HG02759 (cell line): ENCODE measurements at regions not wholly inside any gene's neighbourhood (a gene's known extent, or its start where the extent isn't known, plus 50 kb on each side); places are given as distances from the start of the nearest gene placed in this dataset.
"Not testable (repeated sequence)": the region's sequence is repeated elsewhere in the genome, so short reads cannot be mapped to it uniquely, and the experiment has no call there.

Experiments
- ATAC-seq: cut with Tn5 transposase; IDR thresholded peaks from one replicate; pipeline ENCODE4 v1.9.1; 2021; ENCODE audit warnings: mild to moderate bottlenecking, moderate library complexity; ENCODE audit not compliant: unreplicated experiment

DNA sequence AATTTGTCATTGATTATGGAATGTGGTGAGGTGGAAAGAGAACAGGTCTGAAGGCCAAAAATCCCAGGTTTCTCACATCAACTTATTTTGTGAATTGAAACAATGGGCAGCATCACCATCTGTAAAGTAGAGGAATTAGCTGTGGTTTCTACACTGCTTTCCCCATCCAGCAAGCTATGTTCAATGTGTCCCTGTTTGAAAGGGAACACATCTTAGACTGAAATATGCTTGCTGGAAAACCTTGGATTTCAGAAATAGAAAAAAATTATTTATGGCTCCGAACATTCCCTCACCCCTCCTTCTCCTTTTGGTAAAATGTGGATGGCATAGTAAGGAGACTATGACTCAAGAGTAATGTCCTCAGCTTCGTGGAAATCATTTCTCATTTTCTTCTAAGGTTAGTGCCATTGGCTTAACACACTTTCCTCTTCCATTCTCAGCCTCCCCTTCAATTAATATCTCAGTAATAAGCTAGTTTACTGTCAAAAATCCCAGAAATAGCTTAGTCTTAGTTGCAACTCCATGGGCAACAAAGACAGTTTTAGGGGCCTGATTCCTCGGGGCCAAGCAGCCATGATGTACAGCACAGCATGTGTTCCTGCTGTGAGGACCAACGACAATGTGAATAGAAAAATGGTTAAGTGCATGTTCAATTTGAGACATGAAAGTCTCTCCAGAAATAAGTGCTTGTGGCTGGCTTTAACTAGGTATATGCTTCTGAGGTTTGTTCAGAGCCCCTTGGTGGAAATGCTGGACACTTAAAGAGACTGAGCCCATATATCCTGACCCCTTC is 205.8 kb upstream of the SLC38A2 start:
- no peak for ATAC-seq

DNA sequence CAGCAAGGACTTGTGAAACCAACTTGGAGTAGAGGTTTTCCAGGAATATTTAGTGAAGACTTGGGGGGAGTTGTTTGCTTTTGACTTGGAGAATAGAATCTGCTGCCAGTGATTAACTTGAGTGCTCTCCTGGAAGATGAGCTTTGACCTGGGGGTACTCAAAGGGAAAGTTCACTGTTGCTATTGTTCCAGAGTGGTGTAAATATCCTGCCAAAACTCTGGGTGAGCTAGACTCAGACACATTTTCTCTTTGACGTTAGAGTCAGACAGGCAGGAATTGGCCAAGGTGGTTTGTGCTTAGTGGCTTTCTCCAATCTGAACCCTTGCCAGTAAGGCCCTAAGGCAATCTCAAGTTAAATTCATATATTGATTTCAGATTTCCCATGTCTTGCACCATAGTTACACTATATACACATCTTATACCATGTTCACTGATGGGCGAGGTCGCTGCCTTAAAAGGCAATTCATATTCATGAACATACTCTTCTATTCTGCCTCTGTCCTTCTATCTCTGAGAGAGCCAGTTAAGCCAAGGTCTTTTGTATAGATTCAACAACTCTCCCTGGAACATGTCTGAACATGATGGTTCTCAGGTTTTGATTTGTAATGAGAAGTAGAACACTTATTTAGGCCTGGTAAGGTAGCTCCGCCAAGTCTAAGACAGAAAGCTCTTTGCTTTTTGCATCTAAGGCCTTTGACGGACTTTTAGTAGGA is 204.6 kb upstream of the SLC38A2 start:
- no peak for ATAC-seq

DNA sequence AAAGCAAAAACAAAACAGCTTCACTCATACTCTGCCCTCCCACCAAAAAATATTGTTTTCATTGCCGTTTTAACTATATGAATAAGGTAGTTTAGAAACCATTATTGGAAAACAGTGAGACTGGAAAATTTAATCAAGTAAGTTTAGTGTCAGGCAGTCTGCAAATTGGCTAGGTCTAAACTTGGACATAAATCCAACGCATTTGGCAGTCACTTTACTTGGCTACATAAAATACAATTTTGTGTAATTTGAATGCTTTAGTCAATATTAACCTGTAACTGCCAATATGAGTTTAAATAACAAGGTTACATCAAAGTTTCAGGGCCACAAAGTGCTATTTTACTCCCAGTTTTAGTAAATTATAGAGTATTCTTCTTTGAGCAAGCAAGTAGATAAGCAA is 202.3 kb upstream of the SLC38A2 start:
- ATAC-seq = no peak

GRCh38 chr12:46573347-46573658 is 200.7 kb upstream of the SLC38A2 start:
- no peak for ATAC-seq

DNA sequence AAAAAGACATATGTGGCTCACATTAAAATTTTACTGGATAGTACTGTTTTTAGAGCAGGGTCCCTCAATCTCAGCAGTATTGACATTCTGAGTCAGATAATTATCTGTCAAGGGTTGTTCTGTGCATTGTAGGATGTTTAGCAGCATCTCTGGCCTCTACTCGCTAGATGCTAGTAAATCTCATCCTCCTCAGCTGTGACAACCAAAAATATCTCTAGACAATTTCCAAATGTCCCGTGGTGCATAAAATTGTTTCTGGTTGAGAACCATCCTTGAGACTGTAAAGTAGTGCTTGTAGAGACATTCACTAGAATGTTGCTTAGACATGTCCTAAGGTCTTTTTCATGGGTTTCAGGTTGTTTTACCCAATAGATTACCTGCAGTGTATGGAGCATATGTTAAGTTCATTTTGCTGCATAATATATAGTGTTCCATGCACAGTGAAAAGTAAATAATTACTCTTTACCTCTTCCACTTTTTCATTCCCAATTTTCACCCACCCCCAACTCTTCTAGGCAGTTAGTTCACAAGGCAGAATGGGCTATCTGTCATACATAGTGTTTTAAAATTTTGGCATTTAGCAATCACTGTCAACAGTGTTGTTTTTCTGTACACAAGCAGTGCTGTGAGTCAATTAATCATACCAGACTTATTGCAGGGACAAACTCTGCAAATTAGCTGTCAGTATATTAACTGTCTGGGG is 200.2 kb upstream of the SLC38A2 start:
- no peak for ATAC-seq

DNA sequence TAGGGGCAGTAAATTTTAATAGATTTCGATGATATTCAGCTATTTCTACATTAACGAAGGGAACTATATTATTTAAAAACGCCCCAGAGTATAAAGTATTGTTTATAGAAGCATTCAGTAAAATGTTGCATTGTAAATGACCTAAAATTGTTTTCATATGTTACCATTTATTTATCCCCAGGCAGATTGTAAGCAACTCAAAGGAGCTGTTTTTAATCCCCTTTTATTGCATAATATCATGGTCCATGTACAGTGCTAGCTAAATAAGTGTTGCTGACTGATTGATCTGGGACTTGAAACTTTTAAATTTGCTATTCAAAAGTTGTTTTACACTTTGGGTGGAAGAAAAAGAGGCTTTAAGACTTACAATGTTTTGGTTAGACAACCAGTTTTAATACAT is 199.0 kb upstream of the SLC38A2 start:
- ATAC-seq = no peak

DNA sequence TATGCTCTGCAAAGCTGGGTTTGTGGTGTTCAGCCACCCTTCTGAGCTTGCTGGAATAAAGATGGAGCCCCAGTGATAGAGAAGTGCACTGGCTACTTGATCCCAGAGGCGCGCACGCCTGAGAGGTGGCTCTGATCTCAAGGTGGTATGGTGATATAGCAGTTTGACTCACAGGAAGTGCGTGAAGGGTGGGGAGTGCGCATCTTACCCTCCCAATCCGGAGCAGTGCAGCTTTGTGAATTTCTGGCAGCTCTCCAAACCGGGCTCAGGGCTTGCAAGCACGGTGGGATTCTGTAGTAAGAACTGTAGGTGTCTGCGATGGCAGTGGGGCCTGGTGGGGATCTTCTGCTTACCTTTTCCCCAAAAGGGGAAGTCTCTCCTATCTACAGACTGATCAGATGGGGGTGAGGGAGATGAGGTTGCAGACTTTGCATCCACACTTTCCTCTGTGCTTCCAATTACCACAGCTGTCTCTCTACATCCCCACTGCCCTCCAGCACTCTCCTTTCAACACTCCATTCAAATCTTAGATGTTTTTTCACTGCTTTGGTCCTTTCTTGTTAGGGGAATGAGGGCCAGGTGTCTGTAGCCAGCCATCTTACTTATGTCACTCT is 197.4 kb upstream of the SLC38A2 start:
- ATAC-seq = no peak

DNA sequence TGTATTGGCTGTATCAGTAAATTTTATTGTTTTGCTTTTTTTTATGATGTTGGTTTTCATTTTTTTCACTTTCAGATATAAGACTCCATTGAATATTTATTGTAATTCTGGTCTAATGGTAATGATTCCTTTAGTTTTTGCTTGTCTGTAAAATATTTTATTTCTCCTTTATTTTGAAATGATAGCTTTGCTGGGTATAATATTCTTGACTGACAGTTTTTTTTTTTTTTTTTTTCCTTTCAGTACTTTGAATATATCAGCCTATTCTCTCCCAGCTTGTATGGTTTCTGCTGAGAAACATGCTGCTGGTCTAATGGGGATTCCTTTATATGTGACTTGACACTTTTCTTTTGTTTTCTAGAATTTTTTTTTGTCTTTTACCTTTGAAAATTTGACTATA is 195.1 kb upstream of the SLC38A2 start:
- no peak for ATAC-seq

DNA sequence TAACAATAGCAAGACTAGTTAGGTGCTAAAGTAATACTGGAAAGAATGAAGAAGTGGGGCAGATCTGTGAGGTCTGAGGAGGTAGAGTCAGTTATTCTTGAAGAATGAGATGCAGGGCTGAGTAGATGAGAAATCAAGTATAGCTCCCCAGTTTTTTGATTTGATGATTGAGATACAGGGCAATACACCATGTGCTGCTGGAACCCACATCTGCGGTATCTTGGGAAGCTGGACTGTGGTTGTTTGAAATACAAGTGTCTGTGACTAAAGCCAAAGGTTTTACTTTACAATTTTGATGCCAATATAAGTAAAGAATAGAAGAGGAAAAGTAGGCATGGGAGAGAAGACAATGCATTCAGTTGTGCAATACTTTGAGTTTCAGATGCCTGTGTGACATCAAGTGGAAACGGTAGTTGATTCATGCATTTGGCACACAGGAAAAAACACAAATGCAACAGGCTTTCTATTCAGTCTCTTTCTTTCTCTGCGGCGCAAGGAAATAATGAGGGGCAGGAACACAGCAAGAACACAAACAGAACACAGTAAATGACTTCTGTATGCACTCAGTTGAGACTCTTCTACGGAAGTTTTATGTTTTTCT is 190.2 kb upstream of the SLC38A2 start:
- ATAC-seq = no peak

GRCh38 chr12:46561769-46562624 is 189.4 kb upstream of the SLC38A2 start:
- not testable (repeated sequence) for ATAC-seq

GRCh38 chr12:46560874-46561273 is 188.3 kb upstream of the SLC38A2 start:
- ATAC-seq = no peak

GRCh38 chr12:46560089-46560488 is 187.5 kb upstream of the SLC38A2 start:
- no peak for ATAC-seq

DNA sequence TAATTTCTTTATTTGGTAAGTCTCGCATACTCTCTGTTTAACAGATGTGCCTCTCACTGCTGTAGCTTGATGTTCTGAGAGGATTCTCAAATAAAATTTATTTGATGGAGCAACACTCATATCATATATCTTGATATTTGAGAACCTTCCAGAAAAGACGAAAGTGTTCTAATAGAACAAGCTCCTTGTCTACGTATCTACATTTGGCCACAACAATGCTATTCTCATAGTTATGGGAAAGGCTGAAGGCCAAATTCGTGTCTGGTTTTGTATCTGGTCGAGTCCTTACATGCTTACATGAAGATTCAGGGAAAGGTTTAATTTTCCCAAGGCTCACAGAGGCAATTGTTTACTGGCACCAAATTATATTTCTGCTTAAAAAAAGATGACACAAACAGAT is 186.7 kb upstream of the SLC38A2 start:
- ATAC-seq = no peak

DNA sequence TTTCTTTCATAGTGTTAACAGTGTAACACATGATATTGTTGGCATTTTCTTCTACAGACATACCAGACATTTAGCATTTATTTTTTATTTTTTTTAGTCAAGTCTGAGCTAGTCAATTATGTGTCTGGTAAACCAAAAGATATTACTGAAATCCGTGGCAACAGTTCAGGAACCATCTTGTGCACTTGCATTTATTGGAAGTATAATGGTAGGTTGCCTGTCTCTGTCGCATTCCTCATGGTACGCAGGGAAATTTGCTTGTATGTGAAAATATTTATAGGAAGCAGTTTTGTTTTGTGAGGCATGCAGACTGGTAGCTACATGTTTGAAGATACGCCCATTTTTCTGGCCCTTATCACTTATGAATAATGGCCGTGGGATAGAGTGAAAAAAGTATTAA is 186.1 kb upstream of the SLC38A2 start:
- ATAC-seq = no peak

DNA sequence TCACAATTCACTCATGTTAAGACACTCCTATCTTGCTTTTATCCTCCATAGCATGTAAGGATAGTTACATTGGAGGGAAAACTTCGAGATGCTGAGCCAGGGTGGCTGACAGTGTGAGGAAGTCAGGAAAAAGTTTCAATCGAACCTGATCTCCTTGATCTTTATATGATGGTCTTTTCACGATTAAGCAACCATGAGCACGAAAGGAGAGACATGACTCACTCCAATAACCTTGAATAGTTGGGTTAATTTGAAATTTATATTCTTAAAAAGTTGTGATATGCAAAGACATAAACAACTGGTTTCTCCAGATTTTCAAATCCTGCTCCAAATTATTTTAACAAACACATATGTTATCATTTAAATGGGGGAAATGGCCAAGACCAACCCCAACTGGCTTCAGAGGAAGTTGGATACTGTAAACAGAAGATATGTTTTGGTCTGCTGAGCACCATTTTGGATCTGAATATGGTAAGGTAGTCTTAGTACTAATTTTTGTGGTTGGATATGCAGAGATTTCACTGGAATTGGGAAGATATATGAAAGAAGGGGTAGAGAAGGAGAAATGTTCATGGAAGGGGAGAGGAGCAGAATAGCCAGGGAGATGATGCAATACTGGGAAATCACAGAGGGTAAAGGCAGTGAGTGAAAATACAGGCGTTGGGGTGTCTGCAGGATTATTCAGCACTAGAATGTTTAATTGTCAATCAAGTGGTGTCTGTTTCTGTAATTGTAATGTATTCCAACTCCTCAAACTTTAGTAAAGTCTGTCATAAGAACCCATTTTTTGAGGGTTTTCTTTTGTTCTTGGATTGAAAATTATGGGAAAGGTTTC is 185.2 kb upstream of the SLC38A2 start:
- no peak for ATAC-seq

GRCh38 chr12:46556819-46557524 is 184.4 kb upstream of the SLC38A2 start:
- ATAC-seq = no peak

DNA sequence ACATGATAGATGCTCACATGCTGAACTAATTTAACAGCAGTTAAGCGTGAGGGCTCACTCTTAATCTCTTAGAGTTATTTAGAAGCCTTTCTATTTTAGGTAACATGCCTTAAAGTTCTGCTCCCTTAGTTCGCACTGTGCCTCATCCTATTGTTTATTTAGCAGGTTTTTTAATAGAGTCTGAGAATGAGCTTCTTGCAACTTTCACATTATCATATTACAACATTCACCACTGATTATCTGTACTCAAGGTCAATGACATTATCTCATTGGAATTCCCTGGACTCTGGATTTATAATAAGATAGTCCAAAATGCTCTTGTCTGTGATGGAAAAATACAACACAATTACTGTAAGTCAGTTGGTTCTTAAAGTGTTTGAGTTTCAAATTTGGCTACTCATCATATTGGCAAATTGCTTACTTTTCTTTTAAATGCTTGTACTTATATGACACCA is 183.6 kb upstream of the SLC38A2 start:
- no peak for ATAC-seq

DNA sequence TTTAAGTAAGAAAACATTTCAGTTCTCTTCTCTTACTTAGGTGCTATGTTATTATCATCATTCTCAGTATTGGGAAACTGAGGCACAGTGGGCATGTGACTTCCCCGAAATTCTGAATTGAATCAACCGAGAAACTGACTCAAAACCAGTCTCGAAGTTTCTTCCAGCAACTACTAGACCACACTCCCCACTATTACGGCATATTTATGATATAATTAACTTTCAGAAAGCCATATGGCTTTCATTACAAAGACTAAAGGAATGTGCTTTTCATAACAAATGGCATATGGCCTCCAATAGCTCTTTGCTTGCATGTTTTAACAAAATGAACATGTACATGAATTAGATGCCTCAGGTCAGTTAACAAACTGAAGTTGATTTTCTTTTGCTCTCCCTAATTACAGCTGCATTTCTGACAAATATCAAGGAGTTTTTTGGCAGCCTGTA is 182.9 kb upstream of the SLC38A2 start:
- no peak for ATAC-seq

DNA sequence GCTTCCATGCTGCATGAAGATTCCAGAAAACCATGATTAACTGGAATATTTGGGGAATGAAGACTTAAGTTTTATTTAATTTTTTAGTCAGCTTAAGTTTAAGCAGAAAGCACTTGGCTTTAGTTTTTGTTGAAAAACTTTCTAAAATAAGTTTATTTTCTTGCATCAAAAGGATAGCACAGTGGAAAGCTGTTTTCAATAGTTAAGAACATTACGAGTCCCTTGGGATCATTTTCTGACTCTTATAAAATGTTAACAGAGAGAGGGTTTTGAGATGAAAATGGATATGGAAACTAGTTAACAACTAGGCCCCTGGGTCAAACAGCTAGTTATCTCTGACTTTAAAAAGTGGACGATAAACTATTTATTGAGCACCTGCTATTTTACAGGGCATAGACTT is 181.9 kb upstream of the SLC38A2 start:
- ATAC-seq = no peak
